ENCODE measurements at regions not wholly inside any gene's neighbourhood (a gene's known extent, or its start where the extent isn't known, plus 50 kb on each side); places are given as distances from the start of the nearest gene placed in this dataset.
A peak's percentile ranks its signal among the peaks of the same experiment; 100 is the strongest.

GRCh38 chr3:95356764-95357501 is 1294.1 kb downstream of the NSUN3 start:
- no peak for DNase-seq (ENCODE audit: low spot score)
- WGBS, 2 donors (ENCODE audit: extremely low coverage in 2 of 2, insufficient read length in 2 of 2, insufficient replicate concordance in 1 of 2) = no CpG with 5 or more reads among the region's 11 CpGs
- no peak overlapping the region for H3K9ac ChIP-seq (ENCODE audit: low read depth, low read length, poor library complexity)
- H3K4me2 ChIP-seq (ENCODE audit: insufficient read depth, low read length, poor library complexity, severe bottlenecking) = no peak overlapping the region
- H3K14ac ChIP-seq (ENCODE audit: low read length) = no peak overlapping the region
- no peak overlapping the region for H4K91ac ChIP-seq (ENCODE audit: low read depth, low read length, poor library complexity)
- H2BK120ac ChIP-seq (ENCODE audit: low read depth, low read length) = no peak overlapping the region
- no peak overlapping the region for H3K18ac ChIP-seq (ENCODE audit: low read length)
- no peak overlapping the region for H4K8ac ChIP-seq (ENCODE audit: low read depth, low read length)
- H3K4me3 ChIP-seq (ENCODE audit: low read length in 2 of 2) = no peak overlapping the region
- no peaks in the 10 kb centered on the region for H3K27me3 ChIP-seq (ENCODE audit: control insufficient read depth in 3 of 3, insufficient read depth in 3 of 3, low read depth in 1 of 3, low read length in 3 of 3)
- H3K23ac ChIP-seq (ENCODE audit: low read depth, low read length, poor library complexity) = no peak overlapping the region
- no peak overlapping the region for H2BK15ac ChIP-seq (ENCODE audit: low read length)
- no peak overlapping the region for H3K27ac ChIP-seq (replicated peaks; ENCODE audit: low read length)
- no peaks in the 10 kb centered on the region for H3K79me1 ChIP-seq (ENCODE audit: low read depth, low read length)
- H2BK5ac ChIP-seq (ENCODE audit: low read length) = no peak overlapping the region
- no peak overlapping the region for H3K4ac ChIP-seq (ENCODE audit: low read length)
- no peak overlapping the region for H2BK12ac ChIP-seq (ENCODE audit: low read length)
- H3K36me3 ChIP-seq (replicated peaks in 1 of 2; ENCODE audit: control insufficient read depth in 2 of 2, insufficient read depth in 2 of 2, low read length in 2 of 2) = no peaks in the 10 kb centered on the region
- H3K4me1 ChIP-seq (ENCODE audit: control insufficient read depth in 2 of 2, insufficient read depth in 1 of 2, low read depth in 1 of 2, low read length in 2 of 2) = peaks cover 3 to 11% of the 10 kb centered on the region in 2 donors
- H2AK5ac ChIP-seq (ENCODE audit: low read depth, low read length) = no peak overlapping the region
- H2AFZ ChIP-seq (ENCODE audit: low read length) = peak overlapping the region; percentile 66
- H3K9me3 ChIP-seq (replicated peaks in 1 of 2; ENCODE audit: control insufficient read depth in 2 of 2, insufficient read depth in 1 of 2, low read depth in 1 of 2, low read length in 2 of 2) = no peaks in the 10 kb centered on the region

- Histone ChIP-seq H2AK5ac (ENCODE audit: low read depth, low read length) (no peak overlapping the region), H2BK15ac (ENCODE audit: low read length) (no peak overlapping the region), H3K18ac (ENCODE audit: low read length) (no peak overlapping the region), H3K4me1 (ENCODE audit: control insufficient read depth in 2 of 2, insufficient read depth in 1 of 2, low read depth in 1 of 2, low read length in 2 of 2) (no peaks in the 10 kb centered on the region), H2BK5ac (ENCODE audit: low read length) (no peak overlapping the region), H3K36me3 (replicated peaks in 1 of 2; ENCODE audit: control insufficient read depth in 2 of 2, insufficient read depth in 2 of 2, low read length in 2 of 2) (no peaks in the 10 kb centered on the region), H3K9me3 (replicated peaks in 1 of 2; ENCODE audit: control insufficient read depth in 2 of 2, insufficient read depth in 1 of 2, low read depth in 1 of 2, low read length in 2 of 2) (no peaks in the 10 kb centered on the region), H3K23ac (ENCODE audit: low read depth, low read length, poor library complexity) (no peak overlapping the region), H3K4me3 (ENCODE audit: low read length in 2 of 2) (no peak overlapping the region), H3K14ac (ENCODE audit: low read length) (no peak overlapping the region), H3K4me2 (ENCODE audit: insufficient read depth, low read length, poor library complexity, severe bottlenecking) (no peak overlapping the region), H3K9ac (ENCODE audit: low read depth, low read length, poor library complexity) (no peak overlapping the region), H3K27me3 (ENCODE audit: control insufficient read depth in 3 of 3, insufficient read depth in 3 of 3, low read depth in 1 of 3, low read length in 3 of 3) (no peaks in the 10 kb centered on the region), H2BK120ac (ENCODE audit: low read depth, low read length) (no peak overlapping the region), H3K27ac (replicated peaks; ENCODE audit: low read length) (no peak overlapping the region), H3K79me1 (ENCODE audit: low read depth, low read length) (no peaks in the 10 kb centered on the region), H3K4ac (ENCODE audit: low read length) (no peak overlapping the region), H4K8ac (ENCODE audit: low read depth, low read length) (no peak overlapping the region), H2BK12ac (ENCODE audit: low read length) (no peak overlapping the region), H4K91ac (ENCODE audit: low read depth, low read length, poor library complexity) (no peak overlapping the region), H2AFZ (ENCODE audit: low read length) (no peak overlapping the region)
- no CpG with 5 or more reads among the region's 6 CpGs for WGBS, 2 donors (ENCODE audit: extremely low coverage in 2 of 2, insufficient read length in 2 of 2, insufficient replicate concordance in 1 of 2)
- DNase-seq (ENCODE audit: low spot score) = no peak
Observed at GRCh38 chr3:95387242-95388021, 1324.6 kb downstream of the NSUN3 start.

- H3K27ac ChIP-seq (replicated peaks; ENCODE audit: low read length) = no peak overlapping the region
- no peak overlapping the region for H2AFZ ChIP-seq (ENCODE audit: low read length)
- H2BK12ac ChIP-seq (ENCODE audit: low read length) = no peak overlapping the region
- no peak overlapping the region for H2BK15ac ChIP-seq (ENCODE audit: low read length)
- no peak for DNase-seq (ENCODE audit: low spot score)
- no peak overlapping the region for H3K4ac ChIP-seq (ENCODE audit: low read length)
- H3K9me3 ChIP-seq (replicated peaks in 1 of 2; ENCODE audit: control insufficient read depth in 2 of 2, insufficient read depth in 1 of 2, low read depth in 1 of 2, low read length in 2 of 2) = no peaks in the 10 kb centered on the region
- no peak overlapping the region for H3K23ac ChIP-seq (ENCODE audit: low read depth, low read length, poor library complexity)
- WGBS, 2 donors (ENCODE audit: extremely low coverage in 2 of 2, insufficient read length in 2 of 2, insufficient replicate concordance in 1 of 2) = no CpG with 5 or more reads among the region's 3 CpGs
- H2BK120ac ChIP-seq (ENCODE audit: low read depth, low read length) = no peak overlapping the region
- no peak overlapping the region for H4K91ac ChIP-seq (ENCODE audit: low read depth, low read length, poor library complexity)
- no peak overlapping the region for H2AK5ac ChIP-seq (ENCODE audit: low read depth, low read length)
- H3K14ac ChIP-seq (ENCODE audit: low read length) = no peak overlapping the region
- H3K36me3 ChIP-seq (replicated peaks in 1 of 2; ENCODE audit: control insufficient read depth in 2 of 2, insufficient read depth in 2 of 2, low read length in 2 of 2) = no peaks in the 10 kb centered on the region
- no peak overlapping the region for H4K8ac ChIP-seq (ENCODE audit: low read depth, low read length)
- no peaks in the 10 kb centered on the region for H3K27me3 ChIP-seq (ENCODE audit: control insufficient read depth in 3 of 3, insufficient read depth in 3 of 3, low read depth in 1 of 3, low read length in 3 of 3)
- no peaks in the 10 kb centered on the region for H3K79me1 ChIP-seq (ENCODE audit: low read depth, low read length)
- no peak overlapping the region for H3K4me3 ChIP-seq (ENCODE audit: low read length in 2 of 2)
- no peak overlapping the region for H2BK5ac ChIP-seq (ENCODE audit: low read length)
- no peaks in the 10 kb centered on the region for H3K4me1 ChIP-seq (ENCODE audit: control insufficient read depth in 2 of 2, insufficient read depth in 1 of 2, low read depth in 1 of 2, low read length in 2 of 2)
- no peak overlapping the region for H3K9ac ChIP-seq (ENCODE audit: low read depth, low read length, poor library complexity)
- no peak overlapping the region for H3K18ac ChIP-seq (ENCODE audit: low read length)
- no peak overlapping the region for H3K4me2 ChIP-seq (ENCODE audit: insufficient read depth, low read length, poor library complexity, severe bottlenecking)
Observed at GRCh38 chr3:95389725-95390313, 1327.0 kb downstream of the NSUN3 start.

GRCh38 chr3:95394286-95394685 is 1331.4 kb downstream of the NSUN3 start:
- no peak overlapping the region for H3K27ac ChIP-seq (replicated peaks; ENCODE audit: low read length)
- no CpG with 5 or more reads among the region's 2 CpGs for WGBS, 2 donors (ENCODE audit: extremely low coverage in 2 of 2, insufficient read length in 2 of 2, insufficient replicate concordance in 1 of 2)
- H3K14ac ChIP-seq (ENCODE audit: low read length) = no peak overlapping the region
- no peak overlapping the region for H2BK120ac ChIP-seq (ENCODE audit: low read depth, low read length)
- H3K9me3 ChIP-seq (replicated peaks in 1 of 2; ENCODE audit: control insufficient read depth in 2 of 2, insufficient read depth in 1 of 2, low read depth in 1 of 2, low read length in 2 of 2) = no peaks in the 10 kb centered on the region
- no peak overlapping the region for H3K4me3 ChIP-seq (ENCODE audit: low read length in 2 of 2)
- H3K4me2 ChIP-seq (ENCODE audit: insufficient read depth, low read length, poor library complexity, severe bottlenecking) = no peak overlapping the region
- H2AK5ac ChIP-seq (ENCODE audit: low read depth, low read length) = no peak overlapping the region
- no peak overlapping the region for H2BK12ac ChIP-seq (ENCODE audit: low read length)
- no peak overlapping the region for H4K8ac ChIP-seq (ENCODE audit: low read depth, low read length)
- H3K79me1 ChIP-seq (ENCODE audit: low read depth, low read length) = no peaks in the 10 kb centered on the region
- H3K4me1 ChIP-seq (ENCODE audit: control insufficient read depth in 2 of 2, insufficient read depth in 1 of 2, low read depth in 1 of 2, low read length in 2 of 2) = no peaks in the 10 kb centered on the region
- H2AFZ ChIP-seq (ENCODE audit: low read length) = no peak overlapping the region
- H3K4ac ChIP-seq (ENCODE audit: low read length) = no peak overlapping the region
- no peak overlapping the region for H2BK5ac ChIP-seq (ENCODE audit: low read length)
- no peak overlapping the region for H2BK15ac ChIP-seq (ENCODE audit: low read length)
- no peak overlapping the region for H3K23ac ChIP-seq (ENCODE audit: low read depth, low read length, poor library complexity)
- no peak overlapping the region for H3K9ac ChIP-seq (ENCODE audit: low read depth, low read length, poor library complexity)
- no peaks in the 10 kb centered on the region for H3K27me3 ChIP-seq (ENCODE audit: control insufficient read depth in 3 of 3, insufficient read depth in 3 of 3, low read depth in 1 of 3, low read length in 3 of 3)
- no peak overlapping the region for H3K18ac ChIP-seq (ENCODE audit: low read length)
- DNase-seq (ENCODE audit: low spot score) = no peak
- no peaks in the 10 kb centered on the region for H3K36me3 ChIP-seq (replicated peaks in 1 of 2; ENCODE audit: control insufficient read depth in 2 of 2, insufficient read depth in 2 of 2, low read length in 2 of 2)
- H4K91ac ChIP-seq (ENCODE audit: low read depth, low read length, poor library complexity) = no peak overlapping the region

All from neuronal stem cell (in vitro differentiated cells).